HCT116 (cell line): ENCODE measurements at regions not wholly inside any gene's neighbourhood (a gene's known extent, or its start where the extent isn't known, plus 50 kb on each side); places are given as distances from the start of the nearest gene placed in this dataset.

Experiments used
- ATAC-seq: fragments of 200-7000 bp; cut with Tn5 transposase; 2 replicates; pipeline ENCODE4 v1.9.1; 2020; ENCODE audit warnings: mild to moderate bottlenecking, moderate library complexity
- BruUV-seq: library from RNA; stranded (reverse); fragments of 400-500 nt; replicated peaks from 2 replicates; lab custom pipeline; 2021; lab: Mats Ljungman, UMichigan
- CTCF ChIA-PET: fragments of 300-600 bp; sonication (Branson Sonifier 250); formaldehyde crosslinking; loops from one replicate; lab custom pipeline; 2021; ENCODE audit warnings: antibody characterized with exemption; lab: Charles Lee
- POLR2A ChIA-PET: fragments of 300-600, 350-600 bp; sonication (Branson Sonifier 250); formaldehyde crosslinking; loops from one replicate; lab custom pipeline; 2021; ENCODE audit warnings: antibody characterized with exemption; lab: Charles Lee
- RAD21 ChIA-PET, 2 experiments: fragments of 300-600 bp; sonication (Branson Sonifier 250); formaldehyde crosslinking; loops; one replicate each; lab custom pipeline; 2023; ENCODE audit warnings: low total read pairs in 2 of 2; ENCODE audit not compliant: uncharacterized antibody in 2 of 2, unreplicated experiment in 2 of 2, low non-redundant PET in 1 of 2; lab: Charles Lee
- DNase-seq: peaks from one replicate; pipeline ENCODE4 v3.0.0-alpha.2; 2010; ENCODE audit warnings: low read depth, low spot score
- H2AFZ ChIP-seq: fragments of 200-600 bp; shearing (Covaris generic), sonication (generic); 2 replicates; pipeline ENCODE4 v1.6.1; 2017; ENCODE audit warnings: low read depth, mixed run types, mixed read lengths, antibody characterized with exemption, low read length; ENCODE audit not compliant: poor library complexity, severe bottlenecking
- H3K27ac ChIP-seq: 2 replicates; pipeline ENCODE4 v1.5.1; 2012; ENCODE audit warnings: low read depth, low read length
- H3K27me3 ChIP-seq: fragments of 200-600 bp; sonication (generic); 2 replicates; pipeline ENCODE4 v1.6.1; 2016; ENCODE audit warnings: mixed run types, low read length, mixed read lengths; ENCODE audit not compliant: insufficient read depth
- H3K36me3 ChIP-seq, 2 experiments: fragments of 200-500 bp in 1 of 2; fragments of 200-600 bp in 1 of 2; sonication (Bioruptor generic) in 1 of 2; sonication (generic) in 1 of 2; 2 replicates each; pipeline versions ENCODE4 v1.5.1 to v1.6.1; 2014 to 2016; ENCODE audit warnings: low read length in 2 of 2, inconsistent platforms in 1 of 2, mixed read lengths in 1 of 2, mixed run types in 1 of 2; ENCODE audit not compliant: insufficient read depth in 2 of 2, control insufficient read depth in 1 of 2
- H3K4me1 ChIP-seq, 2 experiments: fragments of 200-600 bp in 1 of 2; sonication (generic) in 1 of 2; 2 replicates each; pipeline versions ENCODE4 v1.5.1 to v1.6.1; 2012 to 2017; ENCODE audit warnings: low read length in 2 of 2, inconsistent platforms in 1 of 2, mild to moderate bottlenecking in 1 of 2, mixed read lengths in 1 of 2, mixed run types in 1 of 2, moderate library complexity in 1 of 2; ENCODE audit not compliant: insufficient read depth in 2 of 2, control insufficient read depth in 1 of 2
- H3K4me2 ChIP-seq: fragments of 200-600 bp; sonication (generic); 2 replicates; pipeline ENCODE4 v1.6.1; 2017; ENCODE audit warnings: mixed run types, low read length, mixed read lengths
- H3K4me3 ChIP-seq, 2 experiments: fragments of 200-600 bp in 1 of 2; sonication (generic) in 1 of 2; replicated peaks in 1 of 2; 2 replicates each; pipeline ENCODE4 v1.5.1; 2011 to 2016; ENCODE audit warnings: low read length in 2 of 2, control low read depth in 1 of 2, low read depth in 1 of 2, mild to moderate bottlenecking in 1 of 2, mixed read lengths in 1 of 2, mixed run types in 1 of 2
- H3K79me2 ChIP-seq: fragments of 200-600 bp; sonication (generic); 2 replicates; pipeline ENCODE4 v1.6.1; 2017; ENCODE audit warnings: mild to moderate bottlenecking, mixed run types, low read length, moderate library complexity, mixed read lengths; ENCODE audit not compliant: insufficient read depth
- H3K9ac ChIP-seq: fragments of 200-600 bp; sonication (generic); 2 replicates; pipeline ENCODE4 v1.6.1; 2016; ENCODE audit warnings: low read length, mixed read lengths
- H3K9me2 ChIP-seq: fragments of 200-600 bp; sonication (generic), shearing (Covaris generic); 2 replicates; pipeline ENCODE4 v1.6.1; 2017; ENCODE audit warnings: mixed run types, mild to moderate bottlenecking, moderate library complexity; ENCODE audit not compliant: insufficient read depth
- H3K9me3 ChIP-seq, 2 experiments: fragments of 200-500 bp in 1 of 2; fragments of 200-600 bp in 1 of 2; sonication (Bioruptor generic) in 1 of 2; sonication (generic) in 1 of 2; 2 replicates each; pipeline ENCODE4 v1.6.1; 2014 to 2017; ENCODE audit warnings: low read length in 2 of 2, mixed read lengths in 2 of 2, inconsistent platforms in 1 of 2, low read depth in 1 of 2, mild to moderate bottlenecking in 1 of 2, mixed run types in 1 of 2, moderate library complexity in 1 of 2; ENCODE audit not compliant: control insufficient read depth in 1 of 2, insufficient read depth in 1 of 2
- H4K20me1 ChIP-seq: fragments of 200-600 bp; sonication (generic), shearing (Covaris generic); 2 replicates; pipeline ENCODE4 v1.6.1; 2017; ENCODE audit warnings: mixed run types, mild to moderate bottlenecking, moderate library complexity; ENCODE audit not compliant: insufficient read depth
- EZH2 ChIP-seq: fragments of 200-600 bp; sonication (generic); IDR thresholded peaks from 2 replicates; pipeline ENCODE4 v1.6.1; 2017; ENCODE audit warnings: antibody characterized with exemption, mixed run types
- EZH2phosphoT487 ChIP-seq: fragments of 200-600 bp; IDR thresholded peaks from 2 replicates; pipeline ENCODE4 v1.6.1; 2018; ENCODE audit warnings: antibody characterized with exemption, borderline replicate concordance
- TCF7L2 ChIP-seq: IDR thresholded peaks from 2 replicates; pipeline ENCODE4 v1.7.0; 2011; ENCODE audit warnings: borderline replicate concordance, inconsistent platforms; ENCODE audit not compliant: insufficient read depth, insufficient read length; ENCODE audit errors: extremely low read depth
- intact Hi-C: fragments of 100-400 bp; cut with micrococcal nuclease; formaldehyde crosslinking; loops from 2 replicates; pipeline ENCODE4 v1.10.0; 2022
- TF ChIP-seq, protein P1 (sequence below): IDR thresholded peaks from 2 replicates; pipeline ENCODE4 v1.6.1; 2012

DNA sequence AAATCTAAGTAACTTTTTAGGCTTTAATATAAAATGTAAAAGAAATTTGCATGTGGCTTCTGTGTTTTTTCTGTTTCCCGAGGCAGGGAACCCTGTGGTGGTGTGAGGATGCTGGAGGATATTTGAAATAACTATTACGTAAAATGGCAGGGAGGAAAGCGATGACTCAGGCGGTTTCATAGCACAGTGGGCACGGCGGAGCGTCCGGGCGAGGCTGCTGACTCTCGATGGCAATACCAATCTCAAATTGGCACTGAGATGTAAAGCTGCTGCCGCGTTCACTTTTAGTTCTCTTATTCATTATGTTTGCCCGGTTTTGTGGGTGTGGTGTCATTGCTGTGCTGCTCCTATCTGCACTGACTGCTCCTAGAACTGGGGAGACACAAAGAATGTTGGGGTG, 254.3 kb downstream of the THBS2 start:
- intact Hi-C loops: no loop called here
- ChIA-PET RAD21 (no interaction called here), POLR2A (no interaction called here), CTCF (no interaction called here)
- no peak overlapping the region for H3K9ac ChIP-seq
- H3K27ac ChIP-seq: no peak overlapping the region
- H3K9me3 ChIP-seq: no peaks in the 10 kb centered on the region
- TF ChIP-seq TCF7L2: no peak
- no peak for TF ChIP-seq EZH2
- TF ChIP-seq, protein P1, sequence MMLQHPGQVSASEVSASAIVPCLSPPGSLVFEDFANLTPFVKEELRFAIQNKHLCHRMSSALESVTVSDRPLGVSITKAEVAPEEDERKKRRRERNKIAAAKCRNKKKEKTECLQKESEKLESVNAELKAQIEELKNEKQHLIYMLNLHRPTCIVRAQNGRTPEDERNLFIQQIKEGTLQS: no peak
- H3K79me2 ChIP-seq: no peaks in the 10 kb centered on the region
- no peaks in the 10 kb centered on the region for H3K9me2 ChIP-seq
- no peak for ATAC-seq
- H4K20me1 ChIP-seq: no peaks in the 10 kb centered on the region
- H3K4me3 ChIP-seq: no peak overlapping the region
- no TSS peak for BruUV-seq
- H2AFZ ChIP-seq: no peak overlapping the region
- no peaks in the 10 kb centered on the region for H3K4me1 ChIP-seq
- no peak for DNase-seq
- no peak overlapping the region for H3K4me2 ChIP-seq
- no peaks in the 10 kb centered on the region for H3K27me3 ChIP-seq
- H3K36me3 ChIP-seq: no peaks in the 10 kb centered on the region

DNA sequence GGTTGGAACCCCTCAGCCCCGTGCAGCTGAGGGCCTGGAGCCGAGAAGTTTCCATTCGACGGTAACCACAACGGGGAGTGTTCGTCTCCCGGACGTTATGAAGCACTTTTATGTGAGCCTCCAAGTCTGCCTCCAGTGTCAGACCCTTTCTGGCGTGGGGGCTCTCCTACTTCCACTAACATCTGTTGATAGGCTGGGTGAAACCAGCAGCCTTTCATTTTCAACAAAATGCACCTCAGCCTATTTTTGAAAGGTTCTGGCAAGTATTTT, 257.4 kb downstream of the THBS2 start:
- no peak overlapping the region for H3K9ac ChIP-seq
- no peaks in the 10 kb centered on the region for H3K27me3 ChIP-seq
- no peak overlapping the region for H2AFZ ChIP-seq
- no peak overlapping the region for H3K27ac ChIP-seq
- intact Hi-C loops: no loop called here
- RAD21 ChIA-PET: no interaction called here
- H3K9me3 ChIP-seq: no peaks in the 10 kb centered on the region
- H3K4me3 ChIP-seq: no peak overlapping the region
- BruUV-seq: no TSS peak
- no peaks in the 10 kb centered on the region for H3K36me3 ChIP-seq
- no peak for TF ChIP-seq EZH2phosphoT487
- POLR2A ChIA-PET: no interaction called here
- H3K9me2 ChIP-seq: no peaks in the 10 kb centered on the region
- no peaks in the 10 kb centered on the region for H4K20me1 ChIP-seq
- no peak for DNase-seq
- no peaks in the 10 kb centered on the region for H3K4me1 ChIP-seq
- H3K4me2 ChIP-seq: no peak overlapping the region
- CTCF ChIA-PET: no interaction called here
- ATAC-seq: no peak
- no peaks in the 10 kb centered on the region for H3K79me2 ChIP-seq
